HG02938 (cell line): ENCODE measurements at regions not wholly inside any gene's neighbourhood (a gene's known extent, or its start where the extent isn't known, plus 50 kb on each side); places are given as distances from the start of the nearest gene placed in this dataset.
"Not testable (repeated sequence)": the region's sequence is repeated elsewhere in the genome, so short reads cannot be mapped to it uniquely, and the experiment has no call there.

ENCODE experiments used
- ATAC-seq: cut with Tn5 transposase; IDR thresholded peaks from one replicate; pipeline ENCODE4 v1.9.1; 2021; ENCODE audit warnings: mild to moderate bottlenecking, moderate library complexity; ENCODE audit not compliant: unreplicated experiment

DNA sequence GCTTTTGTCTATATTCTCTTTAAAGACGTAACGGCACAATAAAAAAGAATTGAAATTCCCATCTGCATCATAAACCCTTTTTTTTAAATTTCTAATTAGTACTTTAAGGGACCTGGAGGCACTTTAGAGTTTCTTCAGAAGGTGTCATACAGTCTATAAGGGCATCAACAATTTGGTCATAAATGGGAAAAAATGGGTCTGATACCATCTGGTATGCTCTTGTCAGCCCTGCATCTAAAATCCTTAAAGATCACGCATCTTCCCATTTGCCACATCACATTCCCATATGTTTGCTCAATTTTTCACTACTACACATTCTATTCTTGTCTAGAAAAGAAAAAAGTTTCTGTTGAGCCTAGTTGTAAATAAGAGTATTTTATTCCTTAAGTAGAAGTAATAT, 53.8 kb downstream of the COX7C start:
- ATAC-seq = no peak

DNA sequence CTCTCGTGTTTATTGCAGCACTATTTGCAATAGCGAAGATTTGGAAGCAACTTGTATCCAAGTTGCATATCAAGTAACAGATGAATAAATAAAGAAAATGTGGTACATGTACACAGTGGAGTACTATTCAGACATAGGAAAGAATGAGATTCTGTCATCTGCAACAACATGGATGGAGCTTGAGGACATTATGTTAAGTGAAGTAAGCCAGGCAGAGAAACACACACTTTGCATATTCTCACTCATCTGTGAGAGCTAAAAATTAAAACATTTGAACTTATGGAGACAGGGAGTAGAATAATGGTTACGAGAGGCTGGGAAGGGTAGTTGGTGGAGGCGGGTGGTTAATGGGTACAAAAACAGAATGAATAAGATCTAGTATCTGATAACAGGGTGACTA, 56.3 kb downstream of the COX7C start:
- no peak for ATAC-seq

DNA sequence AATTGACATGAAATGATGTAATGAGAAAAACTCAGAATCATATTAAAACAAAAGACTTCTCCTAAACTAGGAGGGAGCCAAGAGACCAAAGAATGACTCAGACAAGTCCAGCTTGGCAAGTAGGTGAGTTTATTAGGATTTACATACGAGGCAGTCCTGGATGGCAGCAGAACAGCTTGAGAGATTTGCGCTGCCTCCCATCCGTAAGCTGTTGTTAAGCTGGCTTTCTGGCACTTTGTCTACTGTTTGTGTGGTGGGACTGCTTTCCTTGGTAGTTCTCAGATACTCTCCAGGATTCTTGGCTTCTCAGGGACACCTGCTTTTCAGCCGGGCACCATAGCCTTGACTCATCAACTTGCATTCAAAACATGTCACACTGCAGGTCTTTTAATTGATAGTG, 57.6 kb downstream of the COX7C start:
- ATAC-seq = no peak

DNA sequence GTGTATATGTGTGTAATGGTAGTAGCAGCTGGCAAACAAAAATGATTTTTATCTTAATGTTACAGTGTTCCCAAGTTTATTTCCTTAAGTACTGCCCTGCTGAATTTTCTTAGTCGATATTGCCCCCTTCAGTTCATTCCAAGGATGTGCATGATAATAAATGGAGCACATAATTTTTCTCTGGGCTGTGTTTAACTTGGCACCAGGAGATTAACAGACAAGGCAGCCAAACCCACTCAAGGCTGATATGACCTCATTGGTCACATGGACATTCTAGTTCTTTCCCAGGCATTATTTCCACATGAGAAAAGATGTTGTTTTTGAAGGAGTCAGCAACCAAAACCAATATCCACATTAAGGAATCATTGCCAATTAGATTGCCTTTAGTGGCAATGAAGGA, 61.8 kb downstream of the COX7C start:
- ATAC-seq = peak; percentile 76

DNA sequence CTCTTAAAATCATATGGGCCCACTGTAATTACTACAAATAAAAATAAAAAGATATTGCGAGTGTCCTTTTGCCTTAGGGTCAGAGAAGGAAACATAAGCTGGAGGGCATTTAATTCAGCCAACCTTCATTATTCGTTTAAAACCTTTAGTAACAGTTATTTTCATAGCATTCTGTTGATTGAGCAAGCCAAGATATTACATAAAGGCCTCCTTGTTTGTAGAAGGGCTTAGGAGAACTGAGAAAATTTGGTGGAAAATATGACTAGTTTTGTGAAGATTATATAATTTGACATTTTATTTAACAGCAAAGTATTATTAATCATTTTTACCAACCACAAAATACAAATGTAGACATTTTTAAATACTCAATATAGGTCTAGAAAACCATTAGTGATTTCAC, 62.2 kb downstream of the COX7C start:
- ATAC-seq = no peak

DNA sequence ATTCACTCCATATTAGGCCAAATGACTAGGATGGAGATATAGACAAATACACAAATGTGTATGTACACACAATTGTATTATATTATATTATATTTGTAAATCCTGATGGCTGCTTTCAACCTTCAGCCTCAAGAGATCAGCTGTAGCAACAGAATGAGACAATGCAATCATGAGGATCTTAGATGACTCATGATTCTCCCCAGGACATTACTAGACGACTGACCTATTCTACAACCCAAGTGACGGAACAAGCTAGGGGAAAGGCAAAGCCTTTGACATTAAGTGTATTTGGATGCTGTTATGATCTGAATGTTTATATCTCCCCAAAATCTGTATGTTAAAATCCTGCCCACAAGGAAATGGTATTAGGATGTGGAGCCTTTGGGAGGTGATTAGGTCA, 66.5 kb downstream of the COX7C start:
- no peak for ATAC-seq

DNA sequence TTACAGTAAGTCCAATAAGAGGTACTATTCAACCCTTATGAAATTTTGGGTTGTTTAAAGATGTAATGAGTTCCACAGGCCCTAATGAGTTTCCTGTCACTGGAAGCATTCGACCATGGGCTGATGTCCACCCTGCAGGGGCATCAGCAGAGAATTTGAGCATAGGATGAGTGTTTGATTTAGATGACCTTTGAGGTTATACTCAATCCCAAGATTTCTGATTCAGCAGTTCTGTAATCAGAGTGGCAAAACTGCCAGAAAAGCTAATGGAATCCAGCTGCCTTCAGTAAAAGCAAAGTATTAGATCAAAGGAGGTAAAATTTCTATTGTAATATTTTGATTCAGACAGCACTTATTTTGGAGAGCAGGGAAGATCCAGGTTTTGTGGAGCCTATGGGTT, 68.3 kb downstream of the COX7C start:
- ATAC-seq = no peak

DNA sequence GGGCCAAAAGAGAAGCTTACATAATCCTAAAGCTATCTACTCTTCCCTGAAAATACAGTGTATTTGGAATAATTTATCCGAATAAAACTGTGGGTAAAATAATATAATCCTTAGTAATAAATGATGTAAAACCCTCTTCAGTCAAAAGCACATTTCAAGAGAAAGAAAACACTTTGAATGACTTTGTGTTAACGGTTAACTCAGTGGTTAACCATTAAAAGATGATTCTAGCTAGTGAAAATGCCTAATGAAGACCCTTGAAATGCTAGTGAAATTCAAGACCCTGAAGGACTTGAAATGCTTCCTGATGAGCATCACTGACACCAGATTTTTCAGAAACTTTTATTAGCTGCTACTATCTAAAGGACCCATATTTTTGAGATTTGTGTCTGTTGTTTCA, 70.7 kb downstream of the COX7C start:
- no peak for ATAC-seq

DNA sequence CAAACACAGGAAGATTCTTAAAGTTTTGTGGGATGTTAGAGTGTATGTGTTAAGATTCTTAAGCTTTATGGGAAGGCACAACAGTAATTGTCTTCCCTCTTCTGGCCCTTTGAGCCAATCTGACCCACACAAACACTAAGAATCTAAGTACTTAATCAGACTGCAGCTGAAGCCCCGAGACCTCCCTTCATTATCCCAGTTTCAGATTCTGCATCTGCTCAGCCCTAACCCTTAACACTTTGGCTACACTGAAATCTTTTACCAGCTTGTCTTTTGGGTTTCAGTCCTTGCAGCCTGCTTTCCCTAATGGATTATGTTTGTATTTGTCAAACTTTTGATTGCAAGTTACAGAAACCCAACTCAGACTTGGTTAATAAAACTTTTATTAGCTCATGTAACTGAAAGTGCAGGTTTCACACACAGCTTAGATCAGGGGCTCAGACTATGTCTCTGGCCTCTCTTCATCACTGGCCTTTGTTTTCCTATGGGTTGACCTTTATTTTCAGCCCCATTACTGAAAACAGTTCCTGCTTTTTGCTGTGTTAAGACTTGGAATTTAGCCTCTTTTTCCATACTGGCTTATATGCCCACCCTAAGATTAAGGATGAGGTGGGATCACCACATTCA, 71.5 kb downstream of the COX7C start:
- no peak for ATAC-seq

DNA sequence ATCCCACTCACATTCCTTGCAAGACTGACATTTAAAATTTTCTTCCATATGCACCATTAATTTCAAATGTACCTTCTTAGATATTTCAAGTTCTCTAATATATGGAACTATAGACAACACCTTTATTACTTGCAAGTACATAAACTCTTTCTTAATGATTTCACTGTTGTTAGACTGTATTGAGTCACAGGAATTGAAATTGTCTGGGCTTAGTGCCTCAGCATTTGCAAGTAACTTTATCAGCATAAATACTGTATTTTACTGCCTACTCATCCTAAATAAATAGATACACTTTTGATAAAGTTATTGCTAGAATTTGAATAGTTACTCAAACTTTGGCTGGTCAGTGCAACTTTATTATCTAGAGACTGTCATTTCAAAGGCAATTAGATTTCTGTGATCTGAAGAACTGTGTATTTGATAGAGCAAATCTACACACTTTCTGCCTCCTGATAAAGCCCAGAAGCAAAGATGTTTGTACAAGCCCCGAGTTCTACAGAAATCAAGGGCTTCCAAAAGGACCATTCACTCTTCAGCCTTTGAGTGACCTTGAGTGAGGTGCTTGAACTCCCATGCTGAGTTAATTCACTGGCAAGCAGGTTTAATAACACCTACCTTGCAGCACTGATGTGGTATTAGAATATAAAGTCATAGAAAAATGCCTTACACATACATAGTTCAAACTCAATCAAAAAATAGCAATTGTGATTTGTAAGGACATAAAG, 91.6 kb downstream of the COX7C start:
- no peak for ATAC-seq

DNA sequence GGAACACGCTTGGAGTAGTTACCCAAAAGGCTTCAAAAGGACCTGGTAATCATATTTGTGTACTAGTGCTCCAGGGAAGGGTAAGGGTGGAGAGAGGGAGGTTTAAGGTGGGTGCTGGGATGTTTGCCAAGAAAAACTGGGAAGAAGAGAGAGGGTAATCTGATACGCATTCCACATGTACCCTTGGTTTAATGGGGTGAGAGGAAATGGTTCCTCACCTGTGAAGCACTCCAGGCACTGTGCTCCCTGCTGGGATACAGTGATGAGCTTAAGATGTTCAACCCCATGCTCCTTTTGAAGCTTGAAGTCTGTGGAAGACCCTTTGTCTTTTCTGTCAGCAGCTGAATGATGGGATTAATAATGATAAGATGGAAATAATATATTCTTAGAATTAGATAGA, 98.4 kb downstream of the COX7C start:
- ATAC-seq = no peak

DNA sequence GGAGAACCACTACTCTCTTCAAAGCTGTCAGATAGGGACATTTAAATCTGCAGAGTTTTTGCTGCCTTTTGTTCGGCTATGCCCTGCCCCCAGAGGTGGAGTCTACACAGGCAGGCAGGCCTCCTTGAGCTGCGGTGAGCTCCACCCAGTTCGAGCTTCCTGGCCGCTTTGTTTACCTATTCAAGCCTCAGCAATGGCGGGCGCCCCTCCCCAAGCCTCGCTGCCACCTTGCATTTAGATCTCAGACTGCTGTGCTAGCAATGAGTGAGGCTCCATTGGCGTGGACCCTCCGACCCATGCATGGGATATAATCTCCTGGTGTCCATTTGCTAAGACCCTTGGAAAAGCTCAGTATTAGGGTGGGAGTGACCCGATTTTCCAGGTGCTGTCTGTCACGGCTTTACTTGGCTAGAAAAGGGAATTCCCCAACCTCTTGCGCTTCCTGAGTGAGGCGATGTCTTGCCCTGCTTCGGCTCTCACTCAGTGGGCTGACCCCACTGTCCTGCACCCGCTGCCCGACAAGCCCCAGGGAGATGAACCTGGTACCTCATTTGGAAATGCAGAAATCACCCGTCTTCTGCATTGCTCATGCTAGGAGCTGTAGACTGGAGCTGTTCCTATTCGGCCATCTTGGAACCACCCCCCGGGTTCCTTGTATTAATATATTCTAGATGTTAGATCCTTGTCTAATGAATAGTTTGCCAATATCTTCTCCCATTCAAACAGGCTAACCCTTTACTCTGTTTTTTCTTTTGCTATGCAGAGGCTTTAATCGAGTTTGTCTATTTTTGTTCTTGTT, 113.8 kb downstream of the COX7C start:
- not testable (repeated sequence) for ATAC-seq

DNA sequence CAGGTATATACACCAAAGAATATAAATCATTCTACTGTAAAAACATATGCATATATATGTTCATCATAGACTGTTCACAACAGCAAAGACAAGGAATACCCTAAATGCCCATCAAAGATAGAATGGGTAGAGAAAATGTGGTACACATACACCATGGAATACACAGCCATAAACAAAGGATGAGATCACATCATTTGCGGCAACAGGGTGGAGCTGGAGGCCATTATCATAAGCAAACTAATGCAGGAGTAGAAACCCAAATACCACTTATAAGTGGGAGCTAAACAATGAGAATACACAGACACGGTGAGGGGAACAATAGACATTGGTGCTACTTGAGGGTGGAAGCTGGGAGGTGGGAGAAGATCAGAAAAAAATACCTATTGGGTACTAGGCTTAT, 117.6 kb downstream of the COX7C start:
- no peak for ATAC-seq

DNA sequence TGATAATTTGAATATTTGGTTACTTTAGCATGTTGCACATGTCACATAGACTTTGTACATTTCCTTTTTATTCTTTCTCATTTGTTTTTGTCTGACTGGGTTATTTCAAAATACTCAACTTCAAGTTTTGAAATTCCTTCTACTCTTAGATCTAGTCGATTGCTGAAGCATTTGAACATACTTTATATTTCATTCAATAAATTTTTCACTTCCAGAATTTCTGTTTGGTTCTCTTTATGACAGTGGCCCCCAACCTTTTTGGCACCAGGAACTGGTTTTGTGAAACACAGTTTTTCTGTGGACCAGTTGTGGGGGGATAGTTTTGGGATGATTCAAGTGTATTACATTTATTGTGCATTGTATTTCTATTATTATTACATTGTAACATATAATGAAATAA, 119.8 kb downstream of the COX7C start:
- no peak for ATAC-seq

DNA sequence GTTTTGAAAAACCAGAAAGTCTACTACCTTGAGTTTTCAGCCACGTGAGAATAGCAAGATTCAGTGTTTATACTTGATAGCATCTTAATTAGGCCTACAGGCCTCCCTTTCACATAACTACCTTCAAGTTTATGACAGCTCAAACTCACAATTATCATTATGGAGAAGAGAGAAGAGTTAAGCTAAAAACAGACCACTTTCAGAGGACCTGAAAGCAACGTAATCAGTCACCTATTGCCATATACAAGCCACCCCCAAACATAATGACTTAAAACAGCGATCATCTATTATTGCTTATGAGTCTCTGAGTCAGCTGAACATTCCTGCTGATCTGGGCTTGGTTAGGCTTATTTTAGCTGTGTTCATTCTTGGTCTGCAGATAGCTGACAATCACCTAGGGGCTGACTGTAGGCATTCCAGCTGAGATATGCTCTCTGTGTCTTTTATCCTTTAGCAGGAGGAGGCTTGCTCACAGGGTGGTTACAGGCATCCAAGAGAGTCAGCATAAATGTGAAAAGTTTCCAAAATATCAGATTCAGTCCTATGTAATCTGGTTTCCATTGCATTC, 130.9 kb downstream of the COX7C start:
- peak; percentile 67 for ATAC-seq

DNA sequence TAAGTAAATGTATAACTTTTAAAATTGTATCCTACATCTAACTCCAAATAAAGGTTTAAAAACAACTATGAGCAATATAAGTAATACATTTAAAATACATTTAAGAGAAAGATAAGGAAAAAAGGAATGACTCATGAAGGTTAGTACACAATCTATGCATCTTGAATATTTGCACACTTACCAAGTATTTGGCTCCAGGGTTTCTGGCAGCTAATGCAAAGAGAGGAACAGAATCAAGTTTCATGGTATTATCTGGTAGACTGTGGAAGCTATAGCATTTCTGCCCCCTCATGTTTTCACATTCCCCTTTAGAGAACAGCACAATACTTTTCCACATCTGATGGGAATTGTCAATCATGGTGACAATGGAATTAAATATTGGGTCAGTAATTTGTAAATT, 132.1 kb downstream of the COX7C start:
- no peak for ATAC-seq

DNA sequence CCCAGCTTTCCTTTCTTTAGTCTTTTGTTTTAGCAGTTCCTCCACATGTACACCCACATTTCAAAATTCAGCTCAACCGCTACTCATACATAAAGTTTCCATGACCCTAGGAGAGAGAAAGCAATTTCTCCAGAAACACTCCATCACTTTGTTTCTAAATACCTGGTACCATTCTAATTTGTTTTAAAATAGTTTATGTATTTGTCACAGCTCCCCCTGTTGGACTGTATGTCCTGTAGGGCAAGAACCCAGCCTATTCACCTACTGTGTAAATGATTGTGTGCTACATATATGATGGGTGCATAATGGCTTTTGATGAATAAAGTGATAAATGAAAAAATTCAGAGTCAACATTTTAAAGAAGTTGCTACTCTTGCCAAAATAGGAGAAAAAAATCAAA, 139.1 kb downstream of the COX7C start:
- ATAC-seq = no peak

DNA sequence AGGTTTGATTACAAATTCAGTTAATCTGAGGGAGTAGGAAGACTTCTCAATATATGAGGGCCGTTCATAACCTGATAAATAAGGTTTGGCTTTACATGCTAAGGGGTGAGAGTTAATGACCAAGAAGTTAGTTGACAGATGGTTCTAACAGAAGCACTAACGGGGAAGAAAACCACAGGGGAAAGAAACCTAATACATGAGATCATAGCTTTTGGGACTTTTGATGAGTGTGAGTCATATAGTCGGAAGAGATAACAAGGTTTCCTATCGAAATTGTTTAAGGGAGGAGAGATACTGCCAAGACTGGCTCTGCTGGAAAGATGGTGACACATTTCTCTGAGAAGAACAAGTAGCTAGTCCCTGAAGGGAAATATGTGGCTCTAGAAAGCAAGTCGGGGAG, 140.1 kb downstream of the COX7C start:
- no peak for ATAC-seq

DNA sequence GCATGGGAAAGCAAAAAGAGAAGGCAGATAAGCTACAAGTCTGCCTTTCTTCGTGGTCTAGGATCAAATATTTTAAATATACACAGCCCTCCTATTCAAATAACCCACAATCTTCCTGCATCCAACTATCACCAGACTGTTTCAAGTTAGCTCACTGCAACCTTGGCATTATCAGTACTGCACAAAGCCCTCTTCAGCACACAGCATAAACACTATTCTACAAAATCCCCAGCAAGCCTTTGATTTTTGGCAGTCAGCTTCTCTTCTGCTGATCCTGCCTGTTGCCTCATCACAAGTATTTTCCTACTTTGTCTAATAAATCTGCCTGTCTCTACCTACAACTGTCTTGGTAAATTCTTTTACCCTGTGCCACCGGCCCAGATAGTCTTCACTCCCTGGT, 142.9 kb downstream of the COX7C start:
- no peak for ATAC-seq

DNA sequence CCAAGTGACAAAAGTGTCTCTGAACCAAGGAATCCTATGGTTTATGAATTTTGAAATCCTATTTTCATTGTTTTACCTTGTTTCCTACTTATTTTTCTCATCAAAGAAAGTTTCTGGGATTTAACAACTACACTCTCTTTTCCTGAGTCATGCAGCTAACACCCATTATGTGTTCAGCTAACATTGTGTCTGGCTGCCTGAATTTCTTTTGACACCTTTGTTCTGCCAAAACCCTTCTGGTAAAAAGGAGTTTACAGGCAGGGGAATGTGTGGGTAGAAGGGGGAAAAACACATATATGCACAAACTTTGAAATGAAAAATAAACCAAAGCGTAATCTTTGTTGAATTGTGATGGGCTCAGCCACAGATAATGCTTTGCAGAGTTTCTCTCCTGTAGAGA, 146.2 kb downstream of the COX7C start:
- no peak for ATAC-seq

DNA sequence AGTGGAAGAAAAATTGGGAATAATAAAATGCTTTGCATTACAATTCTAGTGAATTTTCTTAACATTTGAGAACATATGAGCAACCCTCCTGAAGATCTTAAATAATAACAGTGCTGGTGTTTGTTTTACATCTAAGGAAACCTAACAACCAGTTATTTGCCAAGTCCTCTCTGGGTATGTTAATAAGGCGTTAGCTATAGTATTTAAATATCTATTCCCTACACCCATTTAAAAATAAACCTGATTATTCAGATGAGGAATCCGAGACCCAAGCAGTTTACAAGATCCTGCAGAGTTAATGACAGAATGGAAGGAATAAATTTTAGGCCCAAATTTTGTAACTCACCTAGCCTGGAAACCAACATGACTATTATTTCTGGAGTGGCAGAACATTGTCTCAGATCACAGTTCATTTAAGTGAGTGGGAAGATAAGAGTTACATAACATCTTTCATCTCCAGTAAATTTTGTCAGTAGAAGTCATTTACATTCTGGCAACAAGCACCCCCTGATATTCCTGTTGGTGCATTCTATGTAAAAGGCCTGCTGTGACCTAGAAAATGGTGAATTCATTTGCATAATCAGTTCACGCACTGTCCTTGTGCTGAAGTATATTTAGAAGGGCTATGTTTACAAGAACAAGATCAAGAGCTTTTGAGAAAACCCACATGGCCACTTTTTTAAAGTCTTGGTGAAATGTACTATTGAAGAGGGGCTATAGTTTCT, 148.2 kb downstream of the COX7C start:
- ATAC-seq = no peak
